ENCODE measurements at regions not wholly inside any gene's neighbourhood (a gene's known extent, or its start where the extent isn't known, plus 50 kb on each side); places are given as distances from the start of the nearest gene placed in this dataset.

GRCh38 chr2:220347626-220348025, 720.2 kb downstream of the SLC4A3 start:
- Histone ChIP-seq H3K9ac (ENCODE audit: low read length) (no peak overlapping the region), H3K27ac (ENCODE audit: low read length) (no peak overlapping the region), H3K79me2 (ENCODE audit: low read length) (no peaks in the 10 kb centered on the region), H3K4me3 (ENCODE audit: low read length) (no peak overlapping the region), H3K9me3 (ENCODE audit: low read length) (no peaks in the 10 kb centered on the region), H4K20me1 (ENCODE audit: low read length) (no peaks in the 10 kb centered on the region), H3K9me2 (replicated peaks; ENCODE audit: low read length) (no peaks in the 10 kb centered on the region), H3K27me3 (ENCODE audit: low read length) (no peaks in the 10 kb centered on the region), H2AFZ (ENCODE audit: low read length) (no peak overlapping the region), H3K36me3 (ENCODE audit: low read depth, low read length) (no peaks in the 10 kb centered on the region), H3F3A (ENCODE audit: low read length, unreplicated experiment) (no peaks in the 10 kb centered on the region), H3K4me1 (ENCODE audit: insufficient read depth, low read length) (no peaks in the 10 kb centered on the region), H3K4me2 (ENCODE audit: low read length) (no peak overlapping the region)
- TF ChIP-seq CTCF (conservative IDR thresholded peaks at IDR 0.05; ENCODE audit: low read depth, low read length) (no peak), EZH2phosphoT487 (IDR thresholded peaks at IDR 0.05; ENCODE audit: borderline replicate concordance, low read length) (no peak), EZH2 (IDR thresholded peaks at IDR 0.05; ENCODE audit: low read length, unreplicated experiment) (no peak)
- DNase-seq, result no peak
- no TSS peak for BruUV-seq (replicated peaks)
- ChIA-PET CTCF (no interaction called here), POLR2A (ENCODE audit: unreplicated experiment) (no interaction called here)
- no peak for ATAC-seq
- intact Hi-C loops (cut with micrococcal nuclease), result no loop called here

GRCh38 chr2:220348206-220348605, 720.8 kb downstream of the SLC4A3 start:
- Histone ChIP-seq H3K9me2 (replicated peaks; ENCODE audit: low read length) (no peaks in the 10 kb centered on the region), H3K27me3 (ENCODE audit: low read length) (no peaks in the 10 kb centered on the region), H3F3A (ENCODE audit: low read length, unreplicated experiment) (no peaks in the 10 kb centered on the region), H3K27ac (ENCODE audit: low read length) (no peak overlapping the region), H3K4me1 (ENCODE audit: insufficient read depth, low read length) (no peaks in the 10 kb centered on the region), H3K4me2 (ENCODE audit: low read length) (no peak overlapping the region), H3K36me3 (ENCODE audit: low read depth, low read length) (no peaks in the 10 kb centered on the region), H2AFZ (ENCODE audit: low read length) (no peak overlapping the region), H3K9me3 (ENCODE audit: low read length) (no peaks in the 10 kb centered on the region), H4K20me1 (ENCODE audit: low read length) (no peaks in the 10 kb centered on the region), H3K9ac (ENCODE audit: low read length) (no peak overlapping the region), H3K79me2 (ENCODE audit: low read length) (no peaks in the 10 kb centered on the region), H3K4me3 (ENCODE audit: low read length) (no peak overlapping the region)
- ATAC-seq (no peak), DNase-seq (no peak)
- TF ChIP-seq EZH2 (IDR thresholded peaks at IDR 0.05; ENCODE audit: low read length, unreplicated experiment) (no peak), CTCF (conservative IDR thresholded peaks at IDR 0.05; ENCODE audit: low read depth, low read length) (no peak), EZH2phosphoT487 (IDR thresholded peaks at IDR 0.05; ENCODE audit: borderline replicate concordance, low read length) (no peak)
- POLR2A ChIA-PET (ENCODE audit: unreplicated experiment), result no interaction called here
- intact Hi-C loops (cut with micrococcal nuclease), result no loop called here
- CTCF ChIA-PET, result no interaction called here
- BruUV-seq (replicated peaks), result no TSS peak

GRCh38 chr2:220353897-220354296, 726.5 kb downstream of the SLC4A3 start:
- no peak for ATAC-seq
- Histone ChIP-seq H3K27ac (ENCODE audit: low read length) (no peak overlapping the region), H4K20me1 (ENCODE audit: low read length) (no peaks in the 10 kb centered on the region), H3F3A (ENCODE audit: low read length, unreplicated experiment) (no peaks in the 10 kb centered on the region), H3K4me3 (ENCODE audit: low read length) (no peak overlapping the region), H3K9me3 (ENCODE audit: low read length) (no peaks in the 10 kb centered on the region), H3K9ac (ENCODE audit: low read length) (no peak overlapping the region), H2AFZ (ENCODE audit: low read length) (no peak overlapping the region), H3K4me2 (ENCODE audit: low read length) (no peak overlapping the region), H3K9me2 (replicated peaks; ENCODE audit: low read length) (no peaks in the 10 kb centered on the region), H3K36me3 (ENCODE audit: low read depth, low read length) (no peaks in the 10 kb centered on the region), H3K27me3 (ENCODE audit: low read length) (no peaks in the 10 kb centered on the region), H3K4me1 (ENCODE audit: insufficient read depth, low read length) (peaks cover 12% of the 10 kb centered on the region), H3K79me2 (ENCODE audit: low read length) (no peaks in the 10 kb centered on the region)
- no peak for DNase-seq
- no TSS peak for BruUV-seq (replicated peaks)
- POLR2A ChIA-PET (ENCODE audit: unreplicated experiment), result no interaction called here
- CTCF ChIA-PET, result interaction anchor here (0.6 kb wide), 1 partner anchor 200 kb away, joined by 3 read pairs; no protein-coding TSS in a partner anchor
- intact Hi-C loops (cut with micrococcal nuclease), result no loop called here
- TF ChIP-seq CTCF (conservative IDR thresholded peaks at IDR 0.05; ENCODE audit: low read depth, low read length), result no peak
- no peak for TF ChIP-seq EZH2phosphoT487 (IDR thresholded peaks at IDR 0.05; ENCODE audit: borderline replicate concordance, low read length)
- TF ChIP-seq EZH2 (IDR thresholded peaks at IDR 0.05; ENCODE audit: low read length, unreplicated experiment), result no peak
